Hippocampal formation (tissue), 2 donors: ENCODE measurements at regions not wholly inside any gene's neighbourhood (a gene's known extent, or its start where the extent isn't known, plus 50 kb on each side); places are given as distances from the start of the nearest gene placed in this dataset.
"Not testable (repeated sequence)": the region's sequence is repeated elsewhere in the genome, so short reads cannot be mapped to it uniquely, and the experiment has no call there.

Source experiments
- DNase-seq, 2 donors: peaks; one replicate each; lab custom pipeline; 2025; lab: John Stamatoyannopoulos, UW

DNA sequence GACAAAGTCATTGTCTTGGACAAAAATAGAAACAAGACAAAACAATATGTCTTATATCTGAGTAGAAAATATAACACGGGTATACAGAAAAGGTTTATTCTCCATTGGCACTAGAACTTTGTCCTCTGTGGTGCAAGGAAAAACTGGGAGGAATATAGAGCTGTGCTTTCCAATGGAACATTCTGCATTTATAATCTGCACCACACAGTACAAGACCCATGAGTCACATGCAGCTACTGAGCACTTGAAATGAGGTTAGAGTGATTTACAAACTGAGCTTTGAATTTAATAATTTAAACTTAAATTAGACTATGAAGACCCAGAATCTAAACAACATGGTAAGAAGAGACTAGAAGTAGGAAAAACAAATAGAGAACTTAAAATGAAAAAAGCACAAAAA is 86.1 kb downstream of the RAP2A start:
- no peak for DNase-seq

DNA sequence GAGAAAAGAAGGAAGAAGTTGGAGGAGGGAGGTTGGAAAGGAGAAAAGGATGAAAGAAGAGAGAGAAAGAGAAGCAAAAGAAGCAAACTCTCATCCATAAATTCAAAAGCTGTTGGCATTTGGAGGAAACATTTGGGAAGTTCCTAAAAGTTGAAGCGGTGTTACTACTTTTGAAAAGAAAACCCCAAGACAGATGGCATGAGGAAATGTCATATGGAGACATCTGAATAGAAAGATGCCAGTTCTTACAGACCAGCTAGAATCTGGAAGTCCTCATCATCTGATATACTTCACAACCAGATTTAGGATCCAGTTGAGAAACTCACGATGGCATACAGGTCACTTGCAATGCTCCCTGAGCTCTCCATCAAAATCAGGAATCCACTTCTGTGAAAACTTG is 86.9 kb downstream of the RAP2A start:
- DNase-seq = no peak

DNA sequence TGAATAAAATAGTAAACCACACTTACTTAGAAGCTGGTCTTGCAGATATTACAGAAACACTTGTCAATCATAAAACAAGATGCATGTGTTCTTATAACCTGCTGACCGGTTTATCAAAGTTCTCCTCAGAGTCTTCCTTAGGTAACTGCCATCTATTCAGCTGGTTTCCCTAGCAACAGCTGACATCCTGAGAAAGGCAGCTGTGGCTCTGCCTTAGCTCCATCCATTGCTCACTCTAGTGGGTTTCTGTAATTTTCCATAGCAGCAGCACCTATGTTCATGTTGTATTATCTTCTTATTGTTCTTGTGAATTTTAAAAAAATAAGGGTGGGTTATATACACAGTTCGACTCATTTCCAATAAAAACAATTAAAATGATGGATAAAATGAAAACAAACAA is 87.8 kb downstream of the RAP2A start:
- no peak for DNase-seq

DNA sequence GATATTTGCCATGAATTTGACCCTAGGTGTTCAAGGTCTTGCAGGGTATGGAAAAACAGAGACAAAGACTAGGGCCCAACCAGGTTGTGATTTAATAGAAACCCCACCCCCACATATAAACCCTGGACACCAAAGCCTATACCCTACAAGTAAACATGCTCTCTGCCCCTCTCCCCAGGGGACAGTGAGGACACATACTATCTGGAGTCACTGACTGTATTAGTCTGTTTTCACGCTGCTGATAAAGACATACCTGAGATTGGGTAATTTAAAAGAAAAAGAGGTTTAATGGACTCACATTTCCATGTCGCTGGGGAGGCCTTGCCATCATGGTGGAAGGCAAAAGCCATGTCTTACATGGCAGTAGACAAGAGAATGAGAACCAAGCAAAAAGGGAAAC is 88.3 kb downstream of the RAP2A start:
- no peak for DNase-seq

DNA sequence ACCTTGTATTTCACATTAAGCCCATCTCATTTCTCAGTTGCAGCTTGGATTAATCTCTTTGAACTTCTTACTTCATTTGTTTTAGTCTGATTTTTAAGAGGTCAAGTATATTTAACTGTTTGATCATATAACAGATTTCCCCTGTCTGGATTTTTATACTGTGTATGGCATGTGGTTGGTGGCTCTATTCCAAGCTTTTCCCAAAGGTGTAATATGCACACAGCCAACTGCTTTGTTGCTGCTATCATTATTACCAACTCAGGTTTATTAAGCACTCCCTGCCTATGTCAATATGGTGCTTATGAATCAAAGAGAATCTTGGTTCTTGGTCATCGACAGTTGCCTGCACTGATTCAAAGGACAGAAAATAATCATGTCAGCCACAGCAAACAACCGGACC is 92.6 kb downstream of the RAP2A start:
- DNase-seq = no peak

DNA sequence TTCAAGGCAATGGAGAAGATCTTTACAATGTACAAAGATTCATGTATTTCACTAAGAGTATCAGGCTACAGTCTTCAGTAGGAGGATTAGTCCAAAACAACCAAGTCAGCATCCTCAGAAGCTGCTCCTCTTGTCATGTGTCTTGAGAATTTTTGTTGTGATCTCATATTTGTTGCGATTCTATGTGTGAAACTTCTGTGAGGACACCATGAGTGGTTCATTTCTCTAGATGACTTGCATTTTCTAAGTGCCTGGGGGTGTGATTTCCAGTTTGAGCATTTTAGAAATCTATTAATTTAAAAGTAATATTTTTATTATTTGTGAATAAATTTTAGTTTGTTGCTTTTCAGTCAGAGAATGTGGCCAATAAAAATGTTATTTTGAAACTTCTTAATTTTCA is 94.5 kb downstream of the RAP2A start:
- DNase-seq = no peak

DNA sequence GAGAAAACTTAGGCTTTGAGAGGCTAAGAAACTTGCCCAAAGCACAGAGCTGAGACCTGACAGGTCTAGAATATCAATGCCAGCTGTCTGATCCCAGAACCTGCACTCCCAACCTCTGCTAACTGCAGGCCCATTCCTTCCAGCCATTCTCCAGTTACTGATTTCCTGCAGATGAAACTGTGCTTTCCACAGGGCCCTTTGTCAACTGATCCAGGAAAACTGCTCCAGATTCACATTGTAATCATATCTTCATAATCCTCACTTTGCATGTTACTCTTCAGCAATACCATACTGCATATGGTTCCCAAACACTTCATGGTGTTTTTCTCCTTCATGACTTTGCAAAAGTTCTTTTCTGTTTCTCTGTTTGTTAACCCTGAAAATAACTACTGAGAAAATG is 100.6 kb downstream of the RAP2A start:
- no peak for DNase-seq

DNA sequence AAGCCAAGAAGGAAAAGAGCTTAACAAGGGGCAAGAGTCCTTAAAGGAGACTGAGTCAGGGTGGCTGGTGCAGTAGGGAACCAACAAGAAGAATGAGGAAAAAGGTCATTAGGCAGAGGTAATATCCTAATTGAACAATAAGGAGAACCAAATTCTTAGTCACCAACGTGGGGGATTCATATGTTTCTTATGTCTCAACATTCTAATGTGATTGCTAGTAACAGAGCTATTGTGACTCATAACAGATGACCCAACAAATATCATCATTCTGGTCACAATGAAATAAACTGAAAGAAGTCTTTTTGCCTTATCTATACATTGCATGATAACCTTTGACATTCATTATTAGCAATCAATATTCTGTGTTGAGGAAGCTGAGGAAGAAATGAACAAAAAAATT is 101.6 kb downstream of the RAP2A start:
- no peak for DNase-seq

DNA sequence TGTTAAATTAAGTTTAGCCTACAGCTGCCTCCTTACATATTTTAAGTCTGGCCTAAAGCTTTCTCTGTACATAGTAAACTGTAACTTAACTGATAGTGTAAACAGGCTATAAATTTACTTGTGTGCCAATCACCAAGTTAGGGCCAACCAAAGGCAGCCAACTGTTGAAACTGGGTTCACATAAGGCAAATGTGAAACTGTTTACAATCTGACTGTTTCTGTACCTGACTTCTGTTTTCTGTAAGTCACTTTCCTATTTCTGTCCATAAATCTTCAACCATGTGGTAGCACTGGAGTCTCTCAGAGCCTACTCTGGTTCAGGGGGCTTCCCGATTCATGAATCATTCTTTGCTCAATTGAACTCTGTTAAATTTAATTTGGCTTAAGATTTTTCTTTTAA is 103.1 kb downstream of the RAP2A start:
- DNase-seq = no peak

DNA sequence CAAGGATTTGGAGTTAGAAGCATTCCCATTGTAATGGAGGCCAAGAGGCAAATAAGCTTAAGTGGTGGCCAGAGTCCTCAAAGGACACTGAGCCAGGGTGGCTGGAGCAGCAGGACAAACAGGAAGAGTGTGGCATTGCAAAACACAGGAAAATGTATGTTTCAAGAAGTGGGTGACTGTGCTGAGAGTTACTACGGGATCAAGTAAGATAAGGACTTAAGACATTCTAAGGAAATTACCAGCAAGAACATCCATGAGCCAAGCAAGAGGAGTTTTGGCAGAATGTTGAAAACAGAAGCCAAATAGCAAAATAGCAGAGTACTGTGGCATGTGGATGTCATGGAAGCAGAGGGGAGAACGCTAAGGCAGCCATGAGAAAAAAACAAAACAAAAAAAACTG is 104.2 kb downstream of the RAP2A start:
- no peak for DNase-seq

DNA sequence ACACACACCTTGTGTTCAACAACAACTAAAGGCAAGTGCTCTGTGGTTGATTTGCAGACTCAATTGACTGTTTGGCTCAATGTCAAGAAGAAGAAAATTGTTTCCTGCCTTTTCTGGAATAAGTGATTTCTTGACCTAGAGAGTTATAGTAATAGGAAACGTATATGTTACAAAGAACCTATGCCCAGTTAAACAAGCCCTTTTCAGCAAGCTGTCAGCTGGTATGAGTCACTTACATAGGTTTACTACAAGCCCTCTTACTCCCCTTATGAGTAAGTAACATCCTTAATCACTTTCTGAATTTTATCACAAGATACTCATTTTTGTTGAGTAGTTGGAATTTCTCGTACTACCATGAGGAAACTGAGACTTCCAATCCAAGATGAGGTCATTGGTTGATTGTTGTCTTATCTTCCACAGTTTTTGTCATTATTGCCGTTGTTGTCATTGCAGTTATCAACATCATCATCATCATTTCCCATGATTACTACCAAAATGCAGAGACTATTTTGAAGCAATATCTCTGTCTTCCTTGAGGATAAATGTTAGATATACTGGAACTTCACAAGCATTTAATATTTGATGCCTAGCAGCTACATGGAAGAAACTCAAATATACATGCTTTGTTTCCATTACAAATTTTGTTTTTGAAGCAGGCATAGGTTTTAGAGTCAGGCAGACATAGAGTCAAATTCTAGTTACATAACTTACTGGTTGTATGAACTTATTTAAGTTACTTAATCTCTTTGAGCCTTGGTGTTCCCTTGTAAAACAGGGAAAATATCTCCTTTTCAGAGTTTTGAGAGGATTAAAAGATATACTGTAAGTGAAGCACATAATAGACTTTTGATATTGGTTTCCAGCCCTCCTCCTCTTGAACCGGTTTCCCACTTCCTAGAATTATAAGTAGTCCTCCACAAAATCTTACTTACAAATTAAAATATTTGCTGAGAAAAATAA is 106.0 kb downstream of the RAP2A start:
- DNase-seq = no peak

DNA sequence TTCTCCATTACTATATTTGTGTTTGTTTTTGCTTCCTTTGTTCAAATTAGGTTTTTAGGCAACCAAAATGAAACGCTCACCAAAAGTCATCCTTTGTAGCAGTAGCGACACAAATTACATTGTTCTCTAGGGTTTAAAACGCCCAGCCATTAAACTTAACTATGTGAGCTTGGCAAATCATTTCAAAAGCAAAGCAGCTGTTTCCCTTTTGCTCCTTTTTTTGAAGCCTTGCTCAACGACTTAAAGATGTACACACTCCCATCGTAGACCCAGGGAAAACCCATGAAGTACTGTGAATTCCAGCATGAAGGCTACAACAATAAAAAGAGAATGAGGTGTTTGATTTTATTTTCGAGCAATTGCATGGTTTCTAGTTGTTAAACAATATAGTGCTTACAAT is 106.7 kb downstream of the RAP2A start:
- DNase-seq = no peak

DNA sequence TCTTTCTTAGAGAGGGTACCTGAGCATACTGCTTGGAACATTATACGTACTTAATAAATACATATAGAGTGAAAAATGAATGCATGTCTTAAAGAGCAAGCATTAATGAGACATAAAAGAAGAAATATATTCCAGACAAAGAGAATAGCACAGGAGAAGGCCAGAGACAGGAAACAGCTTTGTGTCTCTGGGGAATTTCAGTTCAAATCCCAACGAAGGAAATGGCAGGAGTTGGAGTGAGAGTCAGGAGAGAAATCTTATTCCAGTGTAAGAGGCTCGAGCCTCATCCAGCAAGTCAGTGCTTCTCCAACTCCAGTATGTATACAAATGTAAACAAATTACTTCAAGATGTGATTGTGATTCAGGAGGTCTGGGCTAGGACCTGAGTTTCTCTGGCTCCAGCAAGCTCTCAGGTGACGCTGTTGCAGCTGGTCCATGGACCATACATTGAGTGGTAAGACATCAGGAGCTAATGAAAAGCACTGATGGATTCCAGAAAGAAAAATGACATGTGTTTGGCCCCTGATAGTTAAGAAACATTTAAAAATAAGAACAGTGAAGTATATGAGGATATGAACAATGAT is 108.2 kb downstream of the RAP2A start:
- DNase-seq = no peak

DNA sequence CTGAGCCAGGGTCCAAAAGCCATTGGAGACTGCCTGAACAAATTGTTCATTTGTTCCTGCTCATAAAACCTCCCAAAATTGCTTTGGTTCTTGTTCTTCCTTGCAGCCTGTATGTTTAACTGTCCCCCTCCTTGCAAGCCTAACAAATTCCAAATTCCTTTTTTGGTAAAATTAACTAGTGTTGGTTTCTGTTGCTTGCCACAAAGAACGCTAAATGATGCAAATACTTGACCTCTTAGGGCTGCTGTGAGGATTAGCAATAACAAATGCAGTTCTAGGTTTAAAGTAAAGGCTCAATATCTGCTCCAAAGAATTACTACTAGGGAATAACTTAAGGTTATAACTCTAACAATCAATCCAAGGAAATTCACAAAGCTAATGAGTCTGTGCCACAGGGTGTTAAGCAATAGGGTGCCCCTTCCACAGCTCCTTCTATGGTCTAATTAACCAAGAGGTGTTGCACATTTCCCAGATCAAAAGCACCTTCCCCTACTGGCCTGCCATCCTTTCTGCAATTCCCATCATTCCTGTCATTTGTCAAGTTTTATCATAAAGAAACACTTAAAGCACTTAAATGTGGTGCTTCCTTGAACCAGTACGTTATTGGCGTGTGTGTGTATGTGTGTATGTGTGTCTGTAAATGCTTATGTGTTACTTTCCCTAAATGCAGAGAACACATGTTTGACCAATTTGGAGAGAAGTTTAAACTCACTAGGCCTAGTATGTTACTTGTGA is 110.2 kb downstream of the RAP2A start:
- no peak for DNase-seq

DNA sequence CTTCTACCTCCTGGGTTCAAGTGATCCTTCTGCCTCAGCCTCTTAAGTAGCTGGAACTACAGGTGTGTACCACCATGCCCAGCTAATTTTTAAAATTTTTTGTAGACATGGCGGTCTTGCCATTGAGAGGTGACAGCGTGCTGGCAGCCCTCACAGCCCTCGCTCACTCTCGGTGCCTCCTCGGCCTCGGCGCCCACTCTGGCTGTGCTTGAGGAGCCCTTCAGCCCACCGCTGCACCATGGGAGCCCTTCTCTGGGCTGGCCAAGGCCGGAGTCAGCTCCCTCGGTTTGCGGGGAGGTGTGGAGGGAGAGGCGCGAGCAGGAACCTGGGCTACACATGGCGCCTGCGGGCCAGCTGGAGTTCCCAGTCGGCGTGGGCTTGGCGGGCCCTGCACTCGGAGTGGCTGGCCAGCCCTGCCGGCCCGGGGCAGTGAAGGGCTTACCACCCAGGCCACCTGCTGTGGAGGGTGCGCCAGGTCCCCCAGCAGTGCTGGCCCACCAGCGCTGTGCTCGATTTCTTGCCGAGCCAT is 111.1 kb downstream of the RAP2A start:
- DNase-seq = not testable (repeated sequence)

DNA sequence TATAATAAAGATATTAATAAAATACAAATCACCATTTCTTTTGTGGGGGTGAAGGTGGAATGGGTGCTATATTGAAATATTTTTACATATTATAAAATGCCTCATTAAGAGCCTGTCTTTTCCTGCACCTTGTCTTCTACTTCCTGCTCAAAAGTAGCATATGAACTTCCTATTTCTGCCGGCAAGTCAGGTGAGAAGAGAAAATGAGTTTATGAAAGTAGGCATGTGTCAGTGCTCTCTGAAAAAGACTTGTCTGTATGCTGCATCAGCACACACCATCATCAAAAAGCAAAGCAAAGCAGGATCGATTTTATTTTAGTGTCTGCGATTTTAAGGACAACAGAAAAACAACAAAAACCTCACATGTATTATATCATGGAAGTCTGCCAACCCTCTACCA is 114.2 kb downstream of the RAP2A start:
- DNase-seq = no peak

DNA sequence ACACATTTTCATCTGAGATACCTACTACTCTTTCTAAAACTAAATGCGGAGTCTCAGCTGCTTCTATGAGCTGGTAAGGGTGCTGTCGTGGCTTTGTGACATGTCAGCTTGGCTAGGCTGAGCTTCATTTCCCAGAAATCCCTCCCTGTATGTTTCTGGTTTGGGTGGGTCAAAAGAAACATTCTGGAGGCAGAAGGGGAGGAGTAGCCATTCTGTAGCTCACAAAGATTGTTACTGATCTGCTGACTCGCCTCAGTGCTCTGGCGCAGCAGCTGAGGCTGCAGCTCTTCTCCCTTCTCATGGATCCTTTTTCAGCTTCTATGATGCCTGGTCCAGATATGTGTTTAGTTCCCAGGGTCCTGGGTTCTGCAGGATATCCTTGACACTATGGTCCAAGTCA is 114.7 kb downstream of the RAP2A start:
- DNase-seq = no peak

DNA sequence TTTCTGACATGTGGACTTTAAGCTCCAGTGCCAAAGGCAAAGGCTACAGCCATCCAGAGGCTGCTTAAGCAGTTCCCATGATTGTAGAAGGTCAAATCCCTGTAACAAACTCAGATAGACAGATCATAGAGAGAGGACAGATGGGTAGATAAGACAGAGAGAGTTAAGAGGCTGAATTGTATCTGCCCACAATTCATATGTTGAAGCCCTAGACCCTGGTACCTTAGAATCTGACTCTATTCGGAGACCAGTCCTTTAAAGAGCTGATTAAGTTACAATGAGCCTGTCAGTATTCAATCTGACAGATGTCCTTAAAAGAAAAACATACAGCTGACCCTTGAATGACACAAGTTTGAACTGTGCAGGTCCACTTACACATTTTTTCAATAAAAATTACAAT is 115.2 kb downstream of the RAP2A start:
- DNase-seq = no peak

DNA sequence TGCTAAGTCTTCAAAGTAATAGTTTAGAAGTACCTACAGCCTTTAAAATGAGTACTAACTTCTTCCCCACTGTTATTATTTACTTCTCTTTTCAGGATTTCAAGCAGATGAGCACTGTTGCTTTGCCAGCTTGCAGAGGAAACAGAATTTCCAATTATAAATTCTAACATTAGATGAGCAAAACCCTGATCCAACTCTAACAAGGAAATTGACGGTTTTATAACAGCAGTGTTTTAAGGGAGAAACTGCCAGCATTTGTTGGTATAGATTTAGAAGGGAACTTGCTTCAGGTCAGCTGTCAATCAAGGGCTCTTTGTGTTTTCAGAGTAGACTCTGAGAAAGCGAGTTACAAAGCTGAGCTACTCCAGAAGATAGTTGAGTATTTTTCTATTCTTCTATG is 120.5 kb downstream of the RAP2A start:
- DNase-seq = peak in 1 of 2 donors; percentile 13

DNA sequence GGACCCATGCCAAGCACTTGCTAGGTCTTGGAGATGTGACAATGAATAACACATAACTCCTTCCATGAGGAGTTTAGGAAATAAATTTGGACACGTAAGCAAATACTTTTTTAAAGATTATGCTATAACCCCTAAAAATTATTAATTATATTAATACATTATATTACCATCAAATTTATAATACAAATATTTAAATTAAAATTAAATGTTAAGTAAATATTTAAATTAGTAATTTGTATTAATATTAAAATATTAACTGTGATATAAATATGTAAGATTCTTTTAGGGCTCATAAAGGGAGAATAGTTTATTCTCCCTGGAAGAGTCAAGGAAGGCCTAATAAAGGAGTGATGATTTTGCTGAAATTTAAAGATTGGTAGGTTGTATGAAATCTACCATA is 121.1 kb downstream of the RAP2A start:
- no peak for DNase-seq

DNA sequence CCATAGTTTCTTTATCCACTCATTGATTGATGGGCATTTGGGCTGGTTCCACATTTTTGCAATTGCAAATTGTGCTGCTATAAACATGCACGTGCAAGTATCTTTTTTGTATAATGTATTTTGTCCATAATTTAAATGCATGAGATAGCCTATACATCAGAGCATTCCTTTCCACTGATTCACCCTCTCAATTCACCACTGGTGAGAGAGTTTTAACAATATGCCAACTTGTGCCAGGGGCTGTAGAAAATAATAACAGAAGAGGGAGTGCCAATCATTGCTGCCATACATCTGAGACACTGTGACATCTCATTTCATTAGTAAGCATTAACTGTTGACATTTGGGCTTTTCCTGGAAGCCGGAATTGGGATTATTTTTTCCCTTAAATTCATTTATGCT is 125.1 kb downstream of the RAP2A start:
- no peak for DNase-seq

DNA sequence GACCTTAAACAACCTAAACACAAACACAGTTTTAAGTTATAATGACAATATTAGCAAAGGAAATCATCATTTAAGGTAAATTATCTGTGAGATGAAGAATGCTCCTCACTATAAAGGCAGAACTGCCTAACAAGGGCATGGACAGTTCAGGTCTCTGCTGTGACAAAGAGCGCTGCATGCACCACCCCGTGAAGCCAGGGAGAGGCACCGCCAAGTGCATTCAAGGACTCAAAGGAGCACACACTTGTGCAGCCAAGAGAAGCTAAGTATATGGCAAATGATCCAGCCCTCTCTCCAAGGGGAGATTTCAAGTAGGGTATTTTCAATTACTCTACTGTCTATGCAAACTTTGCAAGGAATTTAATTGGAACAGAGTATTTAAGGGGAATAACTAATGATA is 126.0 kb downstream of the RAP2A start:
- DNase-seq = no peak

DNA sequence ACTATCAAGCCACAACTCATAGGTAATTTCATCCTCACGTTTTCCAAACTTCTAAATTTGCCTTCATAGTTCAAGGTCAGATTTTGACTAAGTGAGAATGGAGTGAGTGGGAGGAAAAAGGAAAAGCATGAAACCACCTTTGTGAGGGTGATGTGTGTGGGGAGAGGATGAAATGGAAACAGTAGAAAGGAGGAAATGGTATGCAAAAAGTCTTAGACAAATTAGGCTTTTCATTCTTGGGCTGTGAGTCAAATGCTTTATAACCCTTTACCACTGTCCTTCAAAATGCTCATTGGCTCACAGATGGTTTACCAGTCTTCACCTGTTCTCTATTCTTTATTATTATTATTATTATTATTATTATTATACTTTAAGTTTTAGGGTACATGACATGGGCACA is 127.2 kb downstream of the RAP2A start:
- DNase-seq = no peak
